Hematopoietic multipotent progenitor cell treated with erythropoietin and hydrocortisone succinate and interleukin-3 and kit ligand, for 8 days (in vitro differentiated cells): ENCODE measurements at regions not wholly inside any gene's neighbourhood (a gene's known extent, or its start where the extent isn't known, plus 50 kb on each side); places are given as distances from the start of the nearest gene placed in this dataset.
"Not testable (repeated sequence)": the region's sequence is repeated elsewhere in the genome, so short reads cannot be mapped to it uniquely, and the experiment has no call there.

Experiments
- DNase-seq: peaks from one replicate; pipeline ENCODE4 v3.0.0-alpha.2; 2015

DNA sequence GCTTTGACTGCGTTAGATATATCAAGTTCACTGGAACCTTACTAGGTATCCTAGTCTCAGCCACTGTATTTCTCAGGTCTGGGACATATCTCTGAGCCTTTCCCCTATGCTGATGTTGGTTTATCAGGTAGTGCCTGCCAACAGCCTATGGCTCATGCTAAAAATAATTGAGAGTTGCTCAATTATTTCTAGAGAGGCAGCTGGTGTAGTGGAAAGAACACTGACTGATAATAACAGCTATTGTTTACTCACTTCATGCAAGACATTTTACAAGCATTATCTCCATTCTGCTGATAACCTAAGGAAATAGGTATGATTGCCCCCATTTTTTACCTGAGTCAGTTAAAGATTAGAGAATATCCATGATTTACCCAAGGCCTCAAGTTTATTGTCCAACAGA is 231.4 kb downstream of the LRRN1 start:
- no peak for DNase-seq

DNA sequence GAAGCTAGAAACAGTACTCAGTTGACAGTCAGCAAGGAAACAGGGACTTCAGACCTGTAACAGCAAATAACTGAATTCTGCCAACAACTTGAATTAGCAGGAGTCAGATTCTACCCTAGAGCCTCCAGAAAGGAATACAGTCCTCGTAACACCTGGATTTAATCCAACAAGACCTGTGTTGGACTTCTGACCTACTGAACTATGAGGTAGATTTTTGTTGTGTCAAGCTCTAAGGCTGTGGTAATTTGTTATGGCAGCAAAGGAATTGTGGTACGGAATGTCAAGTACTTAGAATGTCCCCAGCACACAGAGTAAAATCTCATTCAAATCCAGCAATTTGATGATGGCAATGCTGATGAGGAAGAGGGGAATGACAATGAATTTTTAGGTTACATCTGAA is 234.1 kb downstream of the LRRN1 start:
- DNase-seq = no peak

DNA sequence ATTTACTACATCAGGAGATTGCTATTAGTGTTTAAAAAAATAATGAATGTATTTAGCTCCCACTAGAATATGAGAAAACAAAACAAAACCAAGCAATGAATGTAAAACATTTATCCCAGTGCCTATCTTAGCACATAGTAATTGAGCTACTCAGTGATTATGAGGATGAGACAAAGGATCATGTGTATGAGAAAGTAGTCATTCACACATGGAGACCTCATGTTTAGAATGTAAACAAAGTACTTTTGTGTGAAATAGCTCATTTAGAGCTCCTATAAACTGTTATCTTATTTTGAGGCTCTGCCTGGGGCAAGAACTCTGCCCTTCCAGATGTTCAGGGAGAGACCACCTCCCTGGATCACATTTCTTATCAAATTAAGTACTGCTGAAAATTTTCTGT is 236.8 kb downstream of the LRRN1 start:
- no peak for DNase-seq

DNA sequence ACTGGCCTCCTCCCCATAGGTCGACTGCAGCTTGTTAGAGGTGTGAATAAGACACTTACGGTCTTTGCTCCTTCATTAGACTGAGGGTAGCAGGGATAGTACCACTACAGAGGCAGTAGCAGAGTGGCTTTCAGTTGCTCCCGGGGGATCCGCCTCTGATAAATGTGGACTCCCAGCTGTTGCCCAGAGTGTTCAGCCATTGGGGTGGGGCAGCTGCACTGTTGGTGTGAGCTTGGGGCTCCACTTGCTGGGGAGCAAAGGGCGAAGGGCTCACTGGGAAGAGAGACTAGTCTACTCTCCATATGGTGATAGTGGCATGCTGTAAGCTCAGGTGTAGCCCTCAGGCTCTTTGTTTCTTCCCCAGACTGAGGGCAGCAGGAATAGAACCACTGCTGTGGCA is 239.1 kb downstream of the LRRN1 start:
- DNase-seq = no peak

DNA sequence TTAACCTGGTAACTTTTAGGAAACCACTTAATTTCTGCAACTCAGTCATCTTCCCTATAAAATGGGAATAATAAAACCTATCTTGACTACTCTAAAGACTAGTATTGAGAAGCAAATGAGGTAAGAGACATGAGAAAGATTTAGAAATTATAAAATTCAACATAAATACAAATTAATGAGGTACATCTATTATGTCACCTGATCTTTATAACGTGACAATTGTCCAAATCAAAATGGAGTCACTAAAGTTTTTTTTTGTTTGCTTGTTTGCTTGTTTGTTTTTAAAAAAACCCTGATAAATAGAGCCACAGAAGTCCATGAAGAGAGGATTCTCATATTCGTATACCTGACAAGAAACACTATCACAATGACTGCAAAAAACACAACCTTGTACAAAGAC is 242.8 kb downstream of the LRRN1 start:
- no peak for DNase-seq

DNA sequence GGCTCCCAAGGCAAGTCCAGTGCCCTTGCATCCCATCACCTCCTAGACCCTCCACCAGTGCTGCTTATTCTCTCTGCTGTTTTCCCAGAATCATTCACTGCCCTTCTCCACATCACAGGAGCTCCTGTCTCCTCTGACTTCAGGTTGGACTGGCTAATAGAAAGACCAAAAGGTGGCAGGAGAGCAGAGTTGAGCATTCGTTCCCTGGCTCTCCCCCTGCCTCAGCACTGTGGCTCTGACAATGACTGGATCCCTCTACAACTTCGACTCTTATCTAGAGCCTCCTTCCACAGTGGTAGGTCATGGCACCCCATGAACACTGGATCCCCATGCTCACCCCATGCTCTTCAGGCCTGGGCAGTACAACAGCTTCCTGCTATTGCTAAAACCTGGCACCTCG is 243.6 kb downstream of the LRRN1 start:
- DNase-seq = no peak

DNA sequence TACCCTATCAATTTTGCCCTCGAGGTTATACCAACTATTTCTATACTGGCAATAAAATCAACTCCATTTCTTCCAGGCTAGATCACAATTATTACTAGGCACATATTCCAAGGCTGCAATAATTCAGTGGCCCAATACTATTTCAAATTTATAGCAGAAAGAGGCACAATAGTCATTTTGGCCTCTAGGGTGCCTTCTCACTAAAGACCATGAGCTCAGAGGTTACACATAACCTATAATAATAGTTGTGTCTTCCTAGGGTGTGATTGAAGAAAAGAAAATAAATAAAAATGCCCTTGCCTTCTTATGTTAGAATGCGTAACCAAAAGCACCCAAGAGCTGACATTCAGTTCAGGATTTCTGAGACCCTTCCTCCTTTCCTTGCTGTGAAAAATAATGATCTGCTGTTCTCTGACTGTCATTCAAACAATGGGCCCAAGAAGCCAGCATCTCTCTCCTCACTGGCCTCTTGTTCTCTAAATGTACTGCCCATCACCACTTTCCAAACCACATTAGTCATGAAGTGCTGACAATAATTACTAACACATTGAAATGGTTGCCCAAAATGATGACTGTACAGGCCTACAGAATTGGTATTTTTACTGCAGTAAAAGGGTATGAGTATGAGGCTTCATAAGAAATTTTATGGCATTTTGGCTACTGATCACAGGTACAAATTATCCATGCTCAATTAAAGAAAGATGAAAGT is 244.8 kb downstream of the LRRN1 start:
- no peak for DNase-seq

DNA sequence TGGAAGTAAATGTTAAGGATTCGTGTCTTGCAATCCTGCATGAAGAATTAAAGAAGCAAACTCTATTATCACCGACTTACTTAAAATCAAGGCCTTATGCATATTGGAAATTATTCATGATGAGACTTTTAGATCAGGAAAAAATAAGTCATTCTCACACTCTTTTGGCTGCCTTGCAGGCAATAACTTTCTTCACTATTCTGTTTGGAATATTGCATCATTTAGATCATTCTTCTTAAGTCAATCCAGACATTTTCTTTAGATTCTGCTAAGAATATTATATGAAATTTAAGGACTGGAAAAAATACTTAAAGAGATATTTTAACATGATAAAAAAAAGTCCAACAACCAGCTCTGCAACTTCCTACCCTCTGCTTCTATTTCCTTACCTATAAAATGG is 245.4 kb downstream of the LRRN1 start:
- no peak for DNase-seq

DNA sequence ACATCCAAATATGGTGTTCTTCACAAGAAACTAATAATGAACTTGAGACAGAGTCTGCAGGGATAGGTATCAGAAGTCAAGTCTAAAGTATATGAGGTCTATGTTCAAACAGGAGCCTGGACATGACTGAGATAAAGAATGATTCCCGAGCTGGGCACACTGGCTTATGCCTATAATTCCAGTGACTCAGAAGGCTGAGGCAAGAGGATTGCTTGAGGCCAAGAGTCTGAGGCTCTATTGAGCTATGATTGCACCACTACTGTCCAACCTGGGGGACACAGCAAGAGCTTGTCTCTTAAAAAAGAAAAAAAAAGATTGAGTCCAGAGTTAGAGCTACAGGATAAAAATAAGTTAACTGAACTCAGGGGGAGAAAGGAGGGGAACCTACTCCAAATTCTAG is 246.5 kb downstream of the LRRN1 start:
- DNase-seq = no peak

DNA sequence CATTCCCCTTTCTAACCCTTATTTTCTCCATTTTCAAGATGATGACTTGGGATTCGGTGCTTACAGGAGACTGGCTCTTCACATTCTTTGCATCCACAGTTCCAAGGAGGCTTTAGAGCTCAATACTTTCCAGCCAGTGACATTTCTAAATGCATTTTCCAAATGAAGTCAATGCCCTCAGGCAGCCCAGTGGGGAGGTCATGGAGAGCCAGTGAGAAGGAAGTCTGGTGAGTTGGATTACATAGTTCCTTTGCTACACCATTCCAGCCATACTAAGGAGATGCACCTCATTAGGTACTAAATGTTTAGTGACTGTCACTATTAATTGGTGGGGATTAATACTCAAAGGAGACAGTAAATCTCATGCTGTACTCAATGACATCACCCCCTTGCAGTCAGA is 248.1 kb downstream of the LRRN1 start:
- no peak for DNase-seq

DNA sequence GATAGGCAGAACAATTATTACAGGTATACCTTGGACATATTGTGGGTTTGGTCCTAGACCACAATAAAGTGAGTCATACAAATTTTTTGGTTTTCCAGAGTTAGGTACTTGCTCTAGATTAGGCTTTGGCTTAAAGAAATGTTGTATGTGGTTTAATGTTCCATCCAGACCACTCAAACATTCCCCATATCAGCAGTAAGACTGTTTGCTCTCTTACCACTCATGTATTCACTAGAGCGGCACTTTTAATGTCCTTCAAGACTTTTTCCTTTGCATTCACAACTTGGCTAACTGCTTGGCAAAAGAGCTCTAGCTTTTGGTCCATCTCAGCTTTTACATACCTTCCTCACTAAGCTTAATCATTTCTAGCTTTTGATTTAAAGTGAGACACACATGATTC is 250.5 kb upstream of the SETMAR start:
- DNase-seq = no peak

DNA sequence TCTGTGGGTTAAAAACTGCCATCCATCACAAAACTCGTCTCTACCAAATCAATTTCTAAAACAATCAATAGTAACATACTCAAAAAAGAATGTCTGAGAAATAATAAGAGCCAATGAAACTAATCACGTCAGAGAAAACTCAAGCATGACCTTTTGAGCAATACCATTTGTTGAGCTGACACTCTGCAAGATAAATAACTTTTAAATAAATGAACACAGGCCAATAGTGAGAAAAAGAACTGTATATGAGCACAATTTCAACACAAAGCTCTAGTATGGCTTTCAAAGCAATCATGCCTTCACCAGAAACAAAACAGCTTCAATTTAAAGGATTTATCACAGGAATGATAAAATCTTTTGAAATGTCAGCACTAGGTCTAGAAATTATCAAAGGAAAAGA is 249.2 kb upstream of the SETMAR start:
- no peak for DNase-seq

DNA sequence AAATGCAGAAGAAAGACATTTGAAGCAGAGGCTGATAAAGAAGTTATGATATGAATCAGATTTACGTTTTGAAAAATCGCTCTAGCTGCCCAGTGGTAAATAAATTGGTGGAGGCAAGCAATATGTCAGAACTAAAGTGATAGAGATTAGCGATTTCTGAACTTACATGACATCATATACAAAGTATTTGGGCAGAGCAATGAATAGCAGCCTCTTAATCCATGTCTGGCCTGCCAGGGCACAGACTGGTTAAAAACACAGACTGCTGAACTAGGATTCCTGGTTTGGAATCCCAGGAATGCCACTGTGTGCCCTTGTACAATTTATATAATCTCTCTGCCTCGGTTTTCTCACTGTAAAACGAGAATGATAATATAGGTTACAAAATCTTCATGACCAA is 243.1 kb upstream of the SETMAR start:
- no peak for DNase-seq

DNA sequence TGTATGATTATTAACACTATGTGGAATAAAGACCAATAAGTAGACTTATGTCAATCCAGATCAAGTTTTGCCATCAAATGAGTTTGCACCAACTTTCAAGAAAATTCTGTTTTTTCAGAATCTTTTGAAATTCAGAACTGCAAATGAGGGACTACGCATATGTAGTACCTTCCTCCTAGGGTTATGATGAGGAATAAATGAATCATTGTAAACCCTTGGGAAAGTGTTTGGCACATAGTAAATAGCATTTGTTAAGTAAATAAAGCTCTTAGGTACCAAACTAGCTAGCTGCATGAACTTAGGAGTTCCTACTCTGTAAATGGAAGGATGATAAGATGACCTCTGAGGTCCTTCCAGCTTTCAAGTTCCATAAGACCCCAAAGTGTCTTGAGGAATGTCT is 242.6 kb upstream of the SETMAR start:
- no peak for DNase-seq

DNA sequence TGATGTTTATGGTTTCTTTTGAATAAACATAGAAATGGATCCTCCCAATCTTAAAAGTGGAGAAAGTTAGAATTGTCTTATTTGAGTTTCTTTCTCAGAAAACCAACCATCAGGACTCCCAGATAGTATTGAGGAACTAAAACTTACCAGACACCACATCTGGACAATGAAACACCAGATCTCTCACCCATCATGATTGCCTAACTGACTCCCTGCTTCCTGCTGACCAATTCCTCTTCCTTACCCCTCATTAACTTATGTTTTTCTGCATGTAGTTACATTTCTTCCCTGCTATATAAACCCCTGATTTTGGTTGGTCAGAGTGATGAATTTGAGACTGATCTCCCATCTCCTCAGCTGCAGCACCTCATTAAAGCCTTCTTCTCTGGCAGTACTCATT is 242.0 kb upstream of the SETMAR start:
- no peak for DNase-seq

DNA sequence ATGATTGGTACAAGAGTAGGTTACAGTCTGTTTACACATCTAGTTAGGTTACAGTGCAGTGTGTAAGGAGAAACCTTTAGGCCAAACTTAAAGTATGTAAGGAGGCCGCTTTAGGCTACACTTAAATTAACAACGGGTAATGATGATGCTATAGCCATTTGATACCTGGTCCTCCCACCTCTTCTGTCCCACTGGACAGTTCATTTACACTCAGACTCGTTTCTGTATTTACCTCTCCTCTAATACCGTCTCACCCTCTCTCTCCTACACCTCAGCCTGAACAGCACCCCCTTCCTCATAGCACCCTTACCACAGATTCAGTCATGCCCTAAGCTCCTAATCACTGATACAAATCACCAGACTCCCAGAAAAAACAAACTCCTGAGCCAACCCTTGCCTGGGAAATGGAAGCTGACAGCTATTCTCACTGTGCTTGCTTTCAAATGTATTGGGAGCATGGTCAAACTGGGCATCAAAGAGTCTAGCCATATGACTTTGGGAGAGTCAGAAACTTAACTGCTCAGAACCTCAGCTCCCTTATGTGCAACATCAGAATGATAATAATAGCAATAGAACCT is 241.3 kb upstream of the SETMAR start:
- no peak for DNase-seq

DNA sequence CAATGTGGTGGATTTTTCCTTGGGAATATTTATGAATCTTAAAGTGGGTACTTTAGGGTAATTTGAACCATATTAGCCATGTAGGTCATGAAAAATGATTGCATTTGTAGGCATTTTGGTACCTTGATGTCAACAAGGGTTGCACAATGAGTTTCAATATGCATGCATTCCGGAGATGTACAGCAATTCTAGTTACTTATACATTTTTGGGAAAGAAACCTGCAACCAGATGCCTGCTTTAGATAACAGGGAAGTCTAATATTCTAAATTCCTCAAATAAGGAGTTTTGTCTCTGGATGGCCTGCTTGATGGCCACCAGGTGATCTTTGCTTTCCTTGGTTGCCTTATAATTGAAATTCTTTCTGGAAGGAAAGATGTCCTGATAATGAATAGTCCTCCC is 240.5 kb upstream of the SETMAR start:
- DNase-seq = no peak

DNA sequence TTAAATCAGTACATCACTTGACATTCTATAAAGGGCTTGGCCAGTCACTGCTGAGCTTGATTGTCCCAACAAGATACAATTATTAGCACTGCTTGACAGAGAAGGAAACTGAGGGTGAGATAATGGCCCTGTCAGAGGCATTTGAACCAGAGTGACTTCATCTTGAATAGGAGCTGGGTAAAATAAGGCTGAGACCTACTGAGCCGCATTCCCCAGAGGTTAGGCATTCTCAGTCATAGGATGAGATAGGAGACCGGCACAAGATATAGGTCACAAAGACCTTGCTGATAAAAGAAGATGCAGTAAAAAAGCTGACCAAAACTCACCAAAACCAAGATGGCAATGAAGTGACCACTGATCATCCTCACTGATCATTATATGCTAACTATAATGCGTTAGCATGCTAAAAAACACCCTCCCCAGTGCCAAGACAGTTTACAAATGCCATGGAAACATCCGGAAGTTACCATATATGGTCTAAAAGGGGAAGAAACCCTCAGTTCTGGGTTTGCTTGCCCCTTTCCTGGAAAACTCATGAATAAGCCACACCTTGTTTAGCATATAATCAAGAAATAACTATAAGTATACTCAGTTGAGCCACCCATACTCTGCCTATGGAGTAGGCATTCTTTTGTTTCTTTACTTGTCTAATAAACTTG is 239.1 kb upstream of the SETMAR start:
- no peak for DNase-seq

DNA sequence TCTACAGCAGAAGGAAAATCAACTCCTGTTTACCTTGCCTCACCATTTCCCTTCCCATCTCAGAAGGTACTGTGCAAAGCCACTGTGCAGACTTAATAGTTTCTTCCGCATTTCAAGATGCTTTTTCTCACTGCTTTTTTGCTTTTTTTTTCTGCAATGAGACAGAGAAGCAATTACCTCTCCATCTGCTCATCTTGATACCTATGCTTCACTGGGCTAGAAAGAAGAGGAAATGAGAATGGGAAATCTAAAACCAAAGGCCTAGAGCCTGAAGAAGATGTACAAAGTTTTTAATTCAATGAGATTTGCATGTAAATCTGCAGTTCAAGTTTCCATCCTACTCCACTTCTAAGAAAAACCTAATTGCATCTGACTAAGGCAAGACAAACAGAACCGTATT is 238.1 kb upstream of the SETMAR start:
- DNase-seq = no peak

DNA sequence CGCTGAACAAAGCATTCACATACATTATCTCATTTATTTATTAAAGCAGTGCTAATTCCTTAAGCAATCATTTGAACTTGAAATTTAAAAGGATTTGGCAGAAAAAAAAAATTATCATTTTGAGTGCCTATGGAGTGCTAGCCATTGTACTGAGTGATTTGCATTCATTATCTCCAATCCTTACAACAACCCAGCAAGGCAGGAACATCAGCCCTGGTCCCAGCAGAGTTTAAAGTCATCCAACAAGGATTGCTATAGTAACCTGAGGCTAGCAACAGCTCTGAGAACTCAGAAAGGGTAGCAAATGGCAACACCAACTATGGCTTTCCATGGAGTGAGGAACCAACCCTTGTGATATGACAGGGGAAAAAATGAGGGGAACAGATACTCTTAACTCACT is 237.6 kb upstream of the SETMAR start:
- no peak for DNase-seq

DNA sequence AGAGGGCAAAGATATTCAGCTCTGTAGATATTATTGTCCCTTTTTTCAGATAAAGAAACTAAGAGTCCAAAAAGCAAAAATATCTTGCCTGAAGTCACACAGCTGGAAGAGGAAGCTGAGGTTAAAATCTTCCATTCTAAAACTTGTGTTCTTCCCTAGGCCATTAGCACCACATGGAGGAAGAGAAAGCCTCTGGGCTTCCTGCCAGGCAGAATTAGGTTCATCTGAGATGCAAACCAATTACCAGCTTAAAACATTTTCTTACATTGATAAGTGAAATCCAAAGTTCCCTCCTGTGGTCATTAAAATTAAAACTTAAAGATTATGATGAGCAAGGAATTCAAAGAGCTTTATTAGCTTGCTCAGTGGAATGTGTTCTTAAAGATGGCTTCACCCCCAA is 235.3 kb upstream of the SETMAR start:
- no peak for DNase-seq

DNA sequence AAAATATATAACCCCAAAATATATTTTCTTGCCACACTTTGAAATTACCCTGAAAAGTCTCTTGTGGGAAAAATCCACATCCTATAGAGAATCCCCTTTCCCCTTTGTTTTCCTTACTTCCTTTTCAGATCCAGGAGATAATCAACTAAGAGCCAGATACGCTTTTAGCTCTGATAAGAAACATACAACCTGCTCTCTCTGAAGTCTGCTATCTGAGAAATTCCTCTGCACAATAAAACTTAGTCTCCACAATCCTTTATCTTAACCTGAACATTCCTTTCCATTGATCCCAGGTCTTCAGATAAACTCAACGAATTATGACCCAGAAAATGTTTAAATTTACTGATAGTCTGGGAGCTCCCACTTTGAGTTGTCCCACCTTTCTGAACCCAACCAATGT is 233.4 kb upstream of the SETMAR start:
- no peak for DNase-seq

DNA sequence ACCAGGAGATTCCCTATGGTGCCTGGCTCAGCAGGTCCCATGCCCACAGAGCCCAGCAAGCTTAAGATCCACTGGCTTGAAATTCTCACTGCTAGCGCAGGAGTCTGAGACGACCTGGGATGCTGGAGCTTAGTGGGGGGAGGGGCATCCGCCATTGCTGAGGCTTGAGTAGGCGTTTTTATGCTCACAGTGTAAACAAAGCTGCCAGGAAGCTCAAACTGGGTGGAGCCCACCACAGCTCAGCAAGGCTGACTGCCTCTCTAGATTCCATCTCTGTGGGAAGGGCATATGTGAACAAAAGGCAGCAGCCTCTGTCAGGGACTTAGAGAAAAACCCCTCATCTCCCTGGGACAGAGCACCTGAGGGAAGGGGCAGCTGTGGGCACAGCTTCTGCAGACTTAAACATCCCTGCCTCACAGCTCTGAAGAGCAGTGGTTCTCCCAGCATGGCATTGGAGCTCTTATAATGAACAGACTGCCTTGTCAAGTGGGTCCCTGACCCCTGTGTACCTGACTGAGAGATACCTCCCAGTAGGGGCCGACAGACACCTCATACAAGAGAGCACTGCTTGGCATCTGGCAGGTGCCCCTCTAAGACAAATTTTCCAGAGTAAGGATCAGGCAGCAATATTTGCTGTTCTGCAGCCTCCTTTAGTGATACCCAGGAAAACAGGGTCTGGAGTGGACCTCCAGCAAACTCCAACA is 231.5 kb upstream of the SETMAR start:
- no peak for DNase-seq

DNA sequence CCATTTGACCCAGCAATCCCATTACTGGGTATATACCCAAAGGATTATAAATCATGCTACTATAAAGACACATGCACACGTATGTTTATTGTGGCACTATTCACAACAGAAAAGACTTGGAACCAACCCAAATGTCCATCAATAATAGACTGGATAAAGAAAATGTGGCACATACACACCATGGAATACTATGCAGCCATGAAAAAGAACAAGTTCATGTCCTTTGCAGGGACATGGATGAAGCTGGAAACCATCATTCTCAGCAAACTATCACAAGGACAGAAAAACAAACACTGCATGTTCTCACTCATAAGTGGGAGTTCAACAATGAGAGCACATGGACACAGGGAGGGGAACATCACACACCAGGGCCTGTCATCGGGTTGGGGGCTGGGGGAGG is 225.9 kb upstream of the SETMAR start:
- not testable (repeated sequence) for DNase-seq
